GM18909 (cell line): ENCODE measurements at regions not wholly inside any gene's neighbourhood (a gene's known extent, or its start where the extent isn't known, plus 50 kb on each side); places are given as distances from the start of the nearest gene placed in this dataset.
"Not testable (repeated sequence)": the region's sequence is repeated elsewhere in the genome, so short reads cannot be mapped to it uniquely, and the experiment has no call there.

ENCODE experiments used
- ATAC-seq: cut with Tn5 transposase; IDR thresholded peaks from one replicate; pipeline ENCODE4 v1.9.1; 2021; ENCODE audit warnings: mild to moderate bottlenecking; ENCODE audit not compliant: unreplicated experiment, poor library complexity

- no peak for ATAC-seq
Measured at GRCh38 chr6:159595173-159595572, 97.9 kb downstream of the SOD2 start.

GRCh38 chr6:159594750-159595117 is 98.3 kb downstream of the SOD2 start:
- no peak for ATAC-seq

- no peak for ATAC-seq
Measured at GRCh38 chr6:159594106-159594749, 98.8 kb downstream of the SOD2 start.

- ATAC-seq: no peak
Measured at GRCh38 chr6:159590835-159591234, 102.2 kb downstream of the SOD2 start.

- no peak for ATAC-seq
Measured at GRCh38 chr6:159586684-159587083, 106.4 kb downstream of the SOD2 start.

GRCh38 chr6:159582736-159583135 is 110.3 kb downstream of the SOD2 start:
- ATAC-seq: no peak

GRCh38 chr6:159578629-159579028 is 114.4 kb downstream of the SOD2 start:
- ATAC-seq: no peak

- no peak for ATAC-seq
Measured at GRCh38 chr6:159577564-159577963, 115.5 kb downstream of the SOD2 start.

- ATAC-seq: no peak
Measured at GRCh38 chr6:159572439-159573110, 120.5 kb downstream of the SOD2 start.

- ATAC-seq: no peak
Measured at GRCh38 chr6:159565181-159565710, 127.8 kb downstream of the SOD2 start.

GRCh38 chr6:159564456-159564855 is 128.6 kb downstream of the SOD2 start:
- no peak for ATAC-seq

GRCh38 chr6:159557031-159557430 is 136.0 kb downstream of the SOD2 start:
- no peak for ATAC-seq

GRCh38 chr6:159555082-159555875 is 137.8 kb downstream of the SOD2 start:
- no peak for ATAC-seq

- no peak for ATAC-seq
Measured at GRCh38 chr6:159541296-159541695, 151.7 kb downstream of the SOD2 start.

GRCh38 chr6:159540883-159541282 is 152.2 kb downstream of the SOD2 start:
- ATAC-seq: no peak

GRCh38 chr6:159540152-159540551 is 152.9 kb downstream of the SOD2 start:
- ATAC-seq: no peak

- not testable (repeated sequence) for ATAC-seq
Measured at GRCh38 chr6:159538031-159538430, 155.0 kb downstream of the SOD2 start.

- ATAC-seq: no peak
Measured at GRCh38 chr6:159535656-159536350, 157.2 kb downstream of the SOD2 start.

GRCh38 chr6:159533568-159533967 is 159.5 kb downstream of the SOD2 start:
- no peak for ATAC-seq

- ATAC-seq: no peak
Measured at GRCh38 chr6:159533016-159533415, 160.0 kb downstream of the SOD2 start.

- no peak for ATAC-seq
Measured at GRCh38 chr6:159532155-159532554, 160.9 kb downstream of the SOD2 start.
